ENCODE measurements at regions not wholly inside any gene's neighbourhood (a gene's known extent, or its start where the extent isn't known, plus 50 kb on each side); places are given as distances from the start of the nearest gene placed in this dataset.
"Not testable (repeated sequence)": the region's sequence is repeated elsewhere in the genome, so short reads cannot be mapped to it uniquely, and the experiment has no call there.

GRCh38 chrX:9390121-9390520 is 74.7 kb upstream of the TBL1X start:
- DNase-seq: no peak

GRCh38 chrX:9390693-9391368 is 74.0 kb upstream of the TBL1X start:
- no peak for DNase-seq

- no peak for DNase-seq
Measured at GRCh38 chrX:9392445-9392844, 72.4 kb upstream of the TBL1X start.

DNA sequence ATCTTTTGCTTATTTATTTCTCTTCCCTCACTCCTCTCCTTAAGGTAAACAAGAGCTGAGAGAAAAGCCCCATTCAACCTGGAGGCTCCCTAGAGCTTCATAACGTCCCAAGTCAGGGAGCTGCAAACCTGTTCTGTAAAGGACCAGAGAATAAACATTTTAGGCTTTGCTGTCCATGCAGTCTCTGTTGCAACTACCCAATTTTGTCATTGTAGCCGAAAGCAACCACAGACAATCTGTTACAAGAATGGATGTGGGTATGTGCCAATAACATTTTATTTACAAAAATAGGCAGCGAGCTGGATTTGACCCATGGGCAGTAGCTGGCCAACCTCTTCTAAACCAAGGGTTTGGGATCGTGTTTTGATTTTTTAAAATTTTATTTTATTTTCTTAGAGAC is 71.3 kb upstream of the TBL1X start:
- no peak for DNase-seq

DNA sequence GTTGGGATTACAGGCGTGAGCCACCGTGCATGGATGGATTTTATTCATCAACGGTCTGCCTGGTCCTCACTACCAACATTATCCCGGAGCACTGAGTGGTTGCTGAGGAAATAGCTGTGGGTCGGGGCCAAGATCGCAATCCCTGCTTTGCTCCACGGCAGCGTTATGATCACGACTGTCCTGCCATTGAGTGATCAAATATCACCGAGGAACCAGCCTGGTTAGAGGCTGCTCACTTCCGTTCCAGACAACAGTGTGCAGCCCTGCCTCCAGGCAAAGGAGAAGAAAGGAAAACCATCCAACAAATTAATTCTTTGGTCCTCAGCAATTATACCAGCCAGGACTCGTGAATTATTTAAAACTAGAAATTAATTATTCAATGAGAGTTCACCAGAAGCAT is 70.6 kb upstream of the TBL1X start:
- no peak for DNase-seq

DNA sequence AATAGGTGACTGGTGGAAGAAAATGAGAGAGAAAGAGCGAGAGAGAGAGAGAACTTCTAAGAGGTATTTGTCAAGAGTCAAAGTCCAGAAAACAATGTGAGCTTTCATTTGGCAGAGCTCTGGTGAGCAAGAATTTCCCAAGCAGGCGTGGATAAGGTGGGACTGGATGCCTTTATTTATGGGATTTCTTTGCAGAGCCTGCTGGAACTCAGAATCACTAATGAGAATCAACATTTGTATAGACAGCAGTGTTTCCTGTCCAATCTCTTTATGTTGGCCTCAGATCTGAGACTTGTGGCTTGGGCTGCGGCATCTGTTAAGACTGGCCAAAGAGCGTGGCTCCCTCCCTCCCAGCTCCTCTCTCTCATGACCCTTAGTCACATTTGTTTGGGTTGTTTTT is 67.9 kb upstream of the TBL1X start:
- no peak for DNase-seq

- no peak for DNase-seq
Measured at GRCh38 chrX:9401051-9401450, 63.8 kb upstream of the TBL1X start.

GRCh38 chrX:9403374-9403773 is 61.5 kb upstream of the TBL1X start:
- DNase-seq: no peak

- DNase-seq: peak; percentile 14
Measured at GRCh38 chrX:9405635-9406034, 59.2 kb upstream of the TBL1X start.

GRCh38 chrX:9410889-9411288 is 54.0 kb upstream of the TBL1X start:
- peak; percentile 9 for DNase-seq

DNA sequence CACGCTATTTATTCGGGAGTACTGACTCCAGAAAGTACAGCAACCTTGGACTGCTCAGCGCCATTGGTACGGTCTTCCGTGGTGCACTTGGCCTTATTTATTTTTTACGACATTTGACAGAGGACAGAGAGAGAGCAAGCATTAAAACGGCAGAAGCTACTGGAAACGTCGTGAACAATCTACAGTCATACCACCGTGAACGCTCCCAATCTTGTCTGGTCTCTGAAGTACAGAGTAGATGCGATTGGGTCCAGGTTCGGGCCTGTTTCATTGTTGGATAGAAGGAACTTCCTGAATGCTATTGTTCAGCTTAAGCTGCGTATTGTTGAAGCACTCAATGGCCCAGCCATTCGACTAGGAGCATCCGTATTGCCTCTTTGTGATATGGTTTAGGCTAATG is 53.2 kb upstream of the TBL1X start:
- DNase-seq: not testable (repeated sequence)

- DNase-seq: no peak
Measured at GRCh38 chrX:9414416-9414815, 50.4 kb upstream of the TBL1X start.

Data from effector CD4-positive, alpha-beta T cell (primary cell).